ENCODE measurements at regions not wholly inside any gene's neighbourhood (a gene's known extent, or its start where the extent isn't known, plus 50 kb on each side); places are given as distances from the start of the nearest gene placed in this dataset.

DNA sequence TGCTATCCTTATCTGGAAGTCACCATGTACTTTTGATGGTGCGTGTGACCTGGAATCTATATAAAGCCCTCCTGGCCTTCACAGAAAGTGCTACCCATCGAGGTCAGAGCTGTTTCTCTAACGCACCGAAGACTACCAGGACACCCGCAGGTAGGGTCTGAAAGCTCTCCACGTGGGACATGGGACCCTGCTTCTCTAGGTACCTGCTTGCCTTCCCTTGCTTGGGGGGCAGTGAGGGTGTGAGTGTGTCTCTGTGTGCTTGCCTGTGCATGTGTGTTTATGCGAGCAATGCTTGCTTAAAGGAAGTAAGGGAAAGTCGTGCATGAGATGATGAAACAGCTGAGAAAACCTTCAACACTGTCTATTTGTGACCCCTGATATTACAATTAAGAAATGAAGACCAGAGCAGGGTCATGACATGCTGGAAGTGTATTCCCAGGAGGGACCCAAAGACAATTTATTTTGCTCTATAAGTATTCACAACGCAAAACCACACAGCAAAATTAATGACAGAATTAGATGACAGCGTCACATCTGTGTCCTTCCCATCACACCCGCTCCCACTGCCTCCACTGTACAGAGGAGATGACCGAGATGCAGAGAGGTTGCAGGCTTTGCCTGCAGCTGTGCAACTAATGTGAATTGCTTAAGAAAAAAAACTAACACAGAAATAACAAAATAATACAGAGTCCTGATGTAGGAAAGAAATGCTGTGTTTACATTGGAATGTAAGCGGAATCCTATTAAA, 76.4 kb upstream of the HELT start:
- CTCF ChIA-PET = no interaction called here
- POLR2A ChIA-PET = no interaction called here

DNA sequence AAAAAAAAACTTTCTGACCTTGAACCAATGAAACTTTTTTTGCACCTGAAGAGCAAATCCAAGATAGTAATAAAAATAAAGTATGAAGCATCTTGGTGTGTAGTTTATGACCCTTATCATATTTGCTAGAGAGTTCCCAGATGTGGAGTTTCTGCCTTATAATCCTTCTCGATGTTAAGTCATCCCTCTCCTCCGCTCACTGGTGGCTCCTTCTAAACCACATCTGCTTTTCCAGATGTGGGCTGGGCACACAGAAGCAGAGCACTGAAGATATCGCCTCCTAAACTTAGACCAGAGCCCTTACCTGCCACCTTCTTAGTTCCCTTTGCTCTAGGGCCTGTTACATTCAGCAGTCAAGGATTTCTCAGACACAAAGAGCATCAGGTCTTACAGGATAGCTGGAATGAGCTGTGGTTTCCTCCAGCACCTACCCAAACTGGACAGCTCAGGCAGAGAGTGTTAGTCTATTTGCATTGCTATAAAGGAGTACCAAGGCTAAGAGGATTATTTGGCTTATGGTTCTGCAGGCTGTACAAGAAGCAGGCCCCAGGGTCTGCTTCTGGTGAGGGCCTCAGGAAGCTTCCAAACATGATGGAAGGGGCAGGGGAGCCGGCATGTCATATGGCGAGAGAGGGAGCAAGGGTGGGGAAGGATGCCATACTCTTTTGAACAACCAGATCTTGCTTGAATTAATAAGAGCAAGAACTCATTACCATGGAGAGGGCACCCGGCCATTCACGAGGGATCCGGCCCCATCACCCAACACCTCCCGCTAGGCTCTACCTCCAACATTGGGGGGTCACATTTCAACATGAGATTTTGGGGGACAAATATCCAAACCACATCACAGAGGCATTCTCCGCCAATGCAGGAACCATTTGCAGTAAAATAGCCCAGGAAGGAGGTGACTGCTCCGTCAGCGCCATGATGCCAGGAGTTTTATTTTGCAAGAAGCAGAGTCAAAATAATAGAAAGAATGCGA, 75.6 kb upstream of the HELT start:
- ChIA-PET CTCF (no interaction called here), POLR2A (no interaction called here)

DNA sequence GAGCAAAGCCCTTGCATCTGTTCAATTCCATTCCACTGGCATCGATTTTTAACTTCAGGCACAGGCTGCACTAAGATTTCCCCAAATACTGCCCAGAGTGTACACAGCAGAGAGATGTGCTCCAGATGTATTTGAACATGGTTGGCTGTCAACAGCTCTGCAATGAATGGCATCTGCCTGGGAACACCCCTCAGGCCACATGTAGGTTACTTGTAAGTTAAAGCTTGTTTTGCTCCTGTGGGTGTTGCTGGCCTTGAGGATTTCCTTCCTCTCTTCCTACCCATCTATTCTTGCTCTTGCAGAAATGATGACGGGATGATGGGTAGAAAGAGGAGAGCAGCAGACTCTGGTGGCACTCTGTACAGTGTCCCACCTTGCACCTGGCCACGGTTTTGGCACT, 69.3 kb upstream of the HELT start:
- ChIA-PET POLR2A (no interaction called here), CTCF (no interaction called here)

DNA sequence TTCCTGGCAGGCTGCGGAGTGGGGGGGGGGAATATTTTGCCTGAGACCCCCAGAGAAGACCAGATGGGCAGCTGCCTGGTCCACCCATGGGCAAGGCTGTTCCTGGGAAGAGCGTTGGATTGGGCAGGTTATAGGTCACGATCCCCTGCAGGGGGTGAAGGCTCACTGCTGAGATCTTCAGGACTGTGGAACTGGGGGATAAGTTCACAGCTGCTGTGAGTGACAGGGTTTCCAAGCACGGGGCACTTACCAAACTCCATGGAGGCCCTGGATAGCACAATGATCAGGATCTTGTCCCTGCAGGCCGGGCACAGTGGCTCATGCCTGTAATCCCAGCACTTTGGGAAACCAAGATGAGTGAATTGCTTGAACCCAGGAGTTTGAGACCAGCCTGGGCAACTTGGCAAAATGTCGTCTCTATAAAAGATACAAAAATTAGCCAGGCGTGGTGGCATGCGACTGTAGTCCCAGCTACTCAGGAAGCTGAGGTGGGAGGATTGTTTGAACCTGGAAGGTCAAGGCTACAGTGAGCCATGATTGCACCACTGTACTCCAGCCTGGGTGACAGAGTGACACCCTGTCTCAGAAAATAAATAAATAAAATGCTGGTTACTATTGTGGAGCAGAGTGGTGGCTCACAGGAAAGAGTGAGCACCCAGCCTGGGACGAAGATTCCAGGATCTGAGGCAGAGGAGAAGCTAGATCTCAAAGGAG, 68.0 kb upstream of the HELT start:
- POLR2A ChIA-PET = no interaction called here
- CTCF ChIA-PET = no interaction called here

DNA sequence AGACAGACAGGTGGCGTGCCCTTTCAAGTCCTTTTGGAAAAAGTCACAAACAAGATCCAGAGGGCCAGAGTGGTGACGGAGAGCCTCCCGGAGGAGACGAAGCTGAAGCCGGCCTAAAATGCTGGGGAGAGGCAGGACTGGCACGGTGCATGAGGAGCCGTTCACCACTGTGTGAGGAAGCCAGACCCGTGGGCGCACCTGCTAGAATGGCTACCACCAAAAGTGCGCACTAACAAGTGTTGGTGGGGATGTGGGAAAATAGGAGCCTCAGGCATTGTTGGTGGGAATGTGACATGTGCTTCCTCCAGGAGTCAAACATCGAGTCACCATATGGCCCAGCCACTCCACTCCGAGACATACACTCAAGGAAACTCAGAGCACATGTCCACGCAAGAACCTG, 67.4 kb upstream of the HELT start:
- ChIA-PET CTCF (no interaction called here), POLR2A (no interaction called here)

DNA sequence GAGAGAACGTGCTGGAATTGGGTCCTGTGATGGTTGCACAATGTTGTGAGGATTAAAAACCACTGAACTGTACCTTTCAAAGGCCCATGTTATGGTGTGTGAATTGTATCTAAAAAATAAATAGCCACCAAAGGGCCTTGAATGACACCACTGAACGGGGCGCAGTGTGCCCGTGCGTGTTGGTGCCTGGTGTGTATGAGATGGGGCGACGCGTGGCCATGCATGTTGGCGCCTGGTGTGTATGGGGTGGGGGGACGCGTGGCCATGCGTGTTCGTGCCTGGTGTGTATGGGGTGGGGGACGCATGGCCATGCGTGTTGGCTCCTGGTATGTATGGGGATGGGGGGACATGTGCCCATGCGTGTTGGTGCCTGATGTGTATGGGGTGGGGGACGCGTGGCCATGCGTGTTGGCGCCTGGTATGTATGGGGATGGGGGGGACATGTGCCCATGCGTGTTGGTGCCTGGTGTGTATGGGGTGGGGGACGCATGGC, 66.6 kb upstream of the HELT start:
- ChIA-PET POLR2A (no interaction called here), CTCF (no interaction called here)

DNA sequence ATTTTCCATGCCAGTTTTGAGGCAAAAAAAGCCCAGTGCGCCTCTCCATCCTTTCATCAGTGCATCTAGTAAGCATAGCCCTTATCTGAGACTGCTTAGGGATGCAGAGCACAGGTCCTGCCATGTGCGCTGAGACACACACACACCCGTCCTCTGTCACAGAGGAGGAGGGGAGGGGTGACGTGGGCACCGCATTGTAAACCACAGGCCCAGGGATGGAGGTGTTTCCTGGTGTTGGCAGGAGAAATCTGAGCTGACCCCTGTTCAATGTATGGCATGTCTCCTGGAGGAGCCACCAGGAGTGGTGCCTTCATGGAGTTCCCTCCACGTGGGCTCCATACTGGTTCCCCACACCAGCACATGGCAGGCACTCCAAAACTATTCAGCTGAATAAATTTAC, 65.8 kb upstream of the HELT start:
- ChIA-PET CTCF (no interaction called here), POLR2A (no interaction called here)

DNA sequence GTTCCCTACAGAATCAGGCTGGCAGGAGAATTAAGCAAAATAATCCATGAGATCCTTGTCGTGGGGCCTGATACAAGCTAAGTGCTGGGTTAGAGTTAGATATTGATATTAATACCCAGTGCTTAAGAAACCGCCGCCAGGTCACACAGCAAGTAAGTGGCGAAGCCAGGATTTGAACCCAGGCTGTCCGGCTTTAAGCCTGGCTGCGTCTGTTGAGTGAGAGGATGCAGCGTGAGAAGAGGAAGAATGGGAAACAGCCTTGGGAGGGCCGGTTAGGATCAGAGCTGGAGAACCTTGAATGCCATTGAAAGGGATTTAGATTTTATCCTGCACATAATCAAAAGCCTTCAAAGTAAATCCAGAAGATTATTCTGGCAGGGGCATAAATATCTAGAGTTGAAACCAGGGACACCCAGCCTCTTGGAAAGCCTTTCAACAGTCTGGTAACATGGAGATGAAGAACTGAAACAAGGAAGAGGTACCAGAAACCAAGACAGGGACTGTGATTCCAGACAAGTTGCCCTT, 64.8 kb upstream of the HELT start:
- POLR2A ChIA-PET = no interaction called here

DNA sequence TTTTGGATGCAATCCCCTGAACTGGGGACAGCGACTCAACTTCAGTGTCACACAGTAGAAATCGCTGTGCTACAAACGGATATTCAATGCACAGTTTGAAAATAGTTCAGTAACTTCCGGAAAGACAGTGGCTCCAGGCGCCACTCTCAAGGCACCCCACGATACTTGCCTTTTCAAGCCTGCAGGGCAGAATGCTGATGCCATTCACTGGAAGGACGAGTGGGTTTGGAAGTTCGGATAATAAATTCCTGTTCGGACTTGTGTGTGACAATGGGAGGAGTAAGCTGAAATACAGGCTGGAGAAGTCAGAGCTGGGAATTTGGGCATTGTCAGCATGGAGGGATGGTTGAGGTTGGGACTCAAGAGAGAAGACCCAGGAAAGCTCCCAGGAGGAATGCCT, 64.3 kb upstream of the HELT start:
- POLR2A ChIA-PET = no interaction called here
- CTCF ChIA-PET = no interaction called here

More for the DNA sequence above, 64.8 kb upstream of the HELT start:
- CTCF ChIA-PET = no interaction called here

DNA sequence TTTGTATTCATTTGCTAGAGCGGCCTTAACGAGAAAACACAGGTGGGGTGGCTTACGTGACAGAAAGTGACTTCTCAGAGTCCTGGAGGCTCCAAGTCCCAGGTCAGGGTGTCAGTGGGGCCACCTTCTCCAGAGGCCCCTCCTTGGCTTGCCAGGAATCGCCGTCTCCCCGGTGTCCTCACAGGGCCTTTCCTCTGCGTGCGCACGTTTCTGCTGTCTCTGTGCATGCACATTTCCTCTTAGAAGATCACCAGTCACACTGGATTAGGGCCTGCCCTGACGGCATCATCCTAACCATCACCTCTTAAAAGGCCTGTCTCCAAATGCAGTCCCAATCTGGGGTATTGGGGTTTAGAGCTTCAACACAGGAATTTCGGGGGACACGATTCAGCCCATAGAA, 63.8 kb upstream of the HELT start:
- CTCF ChIA-PET = no interaction called here
- POLR2A ChIA-PET = no interaction called here

DNA sequence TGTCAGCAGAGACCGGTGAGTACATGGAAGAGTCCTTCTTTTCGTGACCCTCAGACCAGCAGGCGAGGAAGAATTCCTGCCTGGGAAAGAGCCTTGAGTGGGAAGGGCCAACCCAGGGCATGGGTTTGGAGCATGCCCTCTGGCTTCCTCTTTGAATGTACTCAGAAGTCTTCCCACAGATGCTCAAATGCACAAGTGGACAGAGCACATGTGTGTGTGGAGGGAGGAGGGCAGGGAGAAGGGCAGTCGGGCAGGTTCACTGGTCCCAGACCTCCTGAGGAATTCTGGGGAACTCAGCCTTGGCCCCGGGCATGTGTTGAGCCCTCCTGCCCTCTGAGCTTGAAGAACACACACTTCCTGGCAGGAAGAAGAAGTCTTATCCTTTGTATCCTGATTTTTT, 63.2 kb upstream of the HELT start:
- CTCF ChIA-PET = no interaction called here

DNA sequence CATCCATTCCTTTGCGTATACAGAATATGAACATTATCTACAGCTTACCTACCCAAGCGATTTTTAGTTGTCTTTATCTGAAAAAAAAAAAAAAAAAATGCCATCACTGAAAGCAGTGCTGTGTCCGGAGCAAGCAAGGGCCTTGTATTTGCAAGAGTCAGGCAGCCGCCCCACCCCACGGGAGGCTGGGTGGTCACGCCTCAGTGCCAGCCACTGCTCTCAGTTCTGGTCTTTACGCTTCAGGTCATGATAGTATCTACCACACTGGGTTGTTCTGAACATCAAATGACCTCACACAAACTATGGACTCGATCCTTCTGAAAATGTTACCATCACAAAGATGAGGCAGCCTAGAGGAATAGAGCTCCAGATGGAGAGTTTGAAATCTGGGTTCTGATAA, 62.7 kb upstream of the HELT start:
- ChIA-PET CTCF (no interaction called here), POLR2A (no interaction called here)

More for the DNA sequence above, 63.2 kb upstream of the HELT start:
- POLR2A ChIA-PET = no interaction called here

DNA sequence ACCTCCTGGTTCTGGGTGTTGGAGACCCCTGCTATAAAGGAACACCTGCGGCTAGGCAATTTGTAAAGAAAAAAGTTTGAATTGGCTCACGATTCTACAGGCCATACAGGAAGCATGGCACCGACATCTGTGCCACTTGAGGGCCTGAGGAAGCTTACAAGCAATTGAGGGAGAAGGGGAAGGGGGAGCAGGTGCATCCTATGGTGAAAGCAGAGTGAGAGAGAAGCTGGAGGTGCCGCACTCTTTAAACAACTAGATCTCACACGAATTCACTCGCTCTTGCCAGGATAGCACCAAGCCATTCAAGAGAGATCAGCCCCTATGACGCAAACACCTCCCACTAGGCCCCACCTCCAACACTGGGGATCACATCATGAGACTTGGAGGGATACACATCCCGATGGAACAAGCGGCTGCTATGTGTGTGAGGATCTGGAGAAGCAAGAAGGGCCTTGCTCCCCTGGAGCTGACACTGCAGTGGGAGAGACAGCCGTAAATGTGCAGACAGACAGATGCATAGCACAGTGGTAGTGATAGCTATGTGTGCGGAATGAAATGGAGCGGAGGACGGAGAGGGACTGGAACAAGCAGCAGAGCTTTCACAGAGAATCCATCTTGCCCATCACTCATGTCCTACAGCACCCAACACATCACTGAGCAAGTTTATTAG, 60.7 kb upstream of the HELT start:
- POLR2A ChIA-PET = no interaction called here
- CTCF ChIA-PET = interaction anchor here (0.5 to 0.7 kb wide), 2 partner anchors 163 to 213 kb away, joined by 3 read pairs; no protein-coding TSS in a partner anchor

DNA sequence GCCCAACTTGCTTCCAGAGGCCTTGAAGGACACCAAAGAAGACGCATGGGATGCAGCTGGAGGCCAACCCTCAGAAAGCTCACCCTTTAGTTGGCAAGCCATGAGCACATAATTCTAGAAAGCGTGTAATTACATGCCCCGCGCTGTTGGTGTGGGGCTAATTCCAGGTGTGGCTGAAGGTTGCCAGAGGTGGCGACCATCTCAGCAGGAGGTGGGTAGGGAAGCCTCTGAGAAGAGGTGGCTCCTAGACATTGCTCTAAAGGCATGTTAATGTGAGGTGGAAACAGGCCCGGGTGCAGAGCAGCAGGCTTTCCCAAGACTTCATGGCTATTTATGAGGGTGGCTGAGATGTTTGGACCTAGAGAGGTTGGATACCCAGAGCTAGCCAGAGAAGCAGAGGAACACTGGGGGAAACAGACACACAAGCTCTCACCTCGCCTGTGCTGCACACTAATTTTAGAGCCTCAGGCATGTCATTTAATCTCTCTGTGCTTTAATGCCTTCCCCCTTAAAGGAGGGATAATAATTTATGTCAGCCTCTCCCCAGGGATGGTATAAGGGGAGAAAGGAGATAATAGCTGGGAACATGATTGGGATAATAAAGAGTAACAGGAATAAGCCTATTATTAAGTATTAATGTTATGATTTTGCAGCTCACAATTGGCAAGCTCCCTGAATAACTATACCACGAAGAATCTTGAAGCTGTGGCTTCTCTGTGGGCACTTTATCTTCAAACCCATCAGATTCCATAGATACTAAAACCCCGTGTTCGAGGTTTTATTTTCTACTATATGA, 60.0 kb upstream of the HELT start:
- ChIA-PET POLR2A (no interaction called here), CTCF (interaction anchor here (0.5 kb wide), 1 partner anchor 213 kb away, joined by 3 read pairs; no protein-coding TSS in a partner anchor)

DNA sequence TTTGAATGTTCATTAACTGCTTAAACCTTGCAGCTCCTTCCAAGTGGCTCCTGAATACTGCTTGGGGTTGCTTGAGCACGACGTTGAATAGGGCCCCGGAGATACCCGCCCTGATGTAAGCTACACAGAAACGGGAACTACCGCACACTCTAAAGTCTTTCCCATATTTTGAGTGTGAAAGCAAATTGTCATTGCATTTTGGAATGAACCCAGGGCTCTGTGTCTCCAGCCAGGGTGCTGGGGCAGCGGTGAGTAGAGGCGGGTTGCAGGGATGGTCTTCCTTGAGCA, 59.4 kb upstream of the HELT start:
- CTCF ChIA-PET = no interaction called here

DNA sequence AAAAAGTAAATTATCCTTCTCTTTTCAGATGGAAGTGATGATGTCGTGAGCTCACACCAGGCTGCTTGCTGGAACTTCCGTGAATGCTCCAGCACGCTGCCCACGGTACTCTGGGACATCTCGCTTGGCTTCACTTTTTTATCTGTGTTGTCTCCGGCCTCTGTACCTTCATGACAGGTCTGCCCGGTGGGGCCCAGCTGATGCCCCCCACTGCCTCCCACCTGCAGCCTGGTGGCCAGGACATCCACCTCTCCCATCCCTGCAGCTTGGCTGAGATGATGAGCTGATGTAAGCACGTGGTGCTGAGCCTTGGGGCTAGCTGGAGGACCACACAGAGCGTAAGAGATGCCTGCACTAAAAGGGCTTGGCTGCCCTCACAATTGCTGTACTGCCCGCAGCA, 59.0 kb upstream of the HELT start:
- CTCF ChIA-PET = no interaction called here
- POLR2A ChIA-PET = no interaction called here

More for the DNA sequence above, 59.4 kb upstream of the HELT start:
- POLR2A ChIA-PET = no interaction called here

DNA sequence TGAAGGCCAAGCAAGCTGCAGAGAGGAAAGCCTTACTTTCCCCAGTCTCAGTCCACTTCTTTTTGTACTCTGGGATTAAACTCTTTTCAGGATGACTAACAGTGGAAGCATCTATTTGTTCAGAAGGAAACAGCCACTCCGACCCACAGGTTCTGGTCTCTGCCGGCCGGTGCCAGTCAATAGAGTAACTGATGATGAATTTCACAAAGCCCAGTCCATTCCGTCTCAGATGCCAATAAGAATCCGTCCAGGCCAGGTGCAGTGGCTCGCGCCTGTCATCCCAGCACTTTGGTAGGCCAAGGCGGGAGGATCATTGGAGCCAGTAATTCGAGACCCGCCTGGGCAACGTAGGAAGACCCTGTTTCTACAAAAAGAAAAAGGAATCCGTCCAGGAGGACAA, 58.5 kb upstream of the HELT start:
- POLR2A ChIA-PET = no interaction called here
- CTCF ChIA-PET = no interaction called here

DNA sequence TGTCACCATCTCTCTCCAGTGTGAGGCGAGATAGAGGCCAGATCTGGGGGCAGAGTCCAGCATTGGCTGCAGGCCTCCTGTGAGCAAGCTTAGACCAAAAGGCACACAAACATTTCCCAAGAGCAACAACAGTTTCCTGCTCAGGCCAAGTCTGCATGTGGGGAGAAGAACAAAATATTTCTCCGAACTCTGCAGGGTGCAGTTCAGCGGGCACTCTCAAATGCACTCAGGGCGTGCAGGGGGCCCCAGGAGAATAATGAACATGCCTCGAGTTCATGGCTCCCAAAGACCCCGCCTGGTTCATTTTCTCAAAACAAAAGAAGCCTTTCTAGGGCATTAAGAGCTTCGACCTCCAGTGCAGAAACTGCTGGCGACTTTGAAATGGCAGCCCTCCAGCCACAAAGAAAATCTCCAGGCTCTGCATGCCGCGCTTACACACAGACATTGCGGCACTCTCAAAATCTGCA, 57.8 kb upstream of the HELT start:
- CTCF ChIA-PET = no interaction called here
- POLR2A ChIA-PET = no interaction called here

DNA sequence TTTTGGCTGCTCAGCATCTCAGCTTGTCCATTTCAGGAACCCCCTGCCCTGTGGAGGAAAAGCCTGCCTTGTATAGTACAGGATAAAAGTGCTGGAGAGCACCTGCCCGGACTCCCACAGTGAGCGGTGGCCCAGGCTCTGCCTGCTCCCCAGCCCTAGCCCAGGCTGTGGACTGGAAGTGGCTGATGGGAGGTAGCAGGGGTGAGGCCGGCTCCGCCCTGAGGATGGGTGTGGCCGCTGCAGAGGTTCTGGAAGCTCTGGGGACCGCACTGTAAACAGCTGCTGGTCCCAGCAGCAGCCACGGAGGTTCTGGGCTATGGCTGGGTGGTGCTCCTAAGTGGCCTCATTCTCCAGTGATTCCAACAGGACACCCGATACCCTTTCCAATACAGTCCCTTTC, 56.6 kb upstream of the HELT start:
- CTCF ChIA-PET = no interaction called here
- POLR2A ChIA-PET = no interaction called here
